Glutamatergic neuron (in vitro differentiated cells): ENCODE measurements at regions not wholly inside any gene's neighbourhood (a gene's known extent, or its start where the extent isn't known, plus 50 kb on each side); places are given as distances from the start of the nearest gene placed in this dataset.
"Not testable (repeated sequence)": the region's sequence is repeated elsewhere in the genome, so short reads cannot be mapped to it uniquely, and the experiment has no call there.

Source experiments
- DNase-seq: peaks from one replicate; pipeline ENCODE4 v3.0.0; 2022
- H3K27ac Mint-ChIP-seq: one replicate; pipeline ENCODE4 v1.8.0; 2020; ENCODE audit warnings: mild to moderate bottlenecking, mixed read lengths, inconsistent platforms; ENCODE audit not compliant: unreplicated experiment
- H3K27me3 Mint-ChIP-seq: one replicate; pipeline ENCODE4 v1.8.0; 2020; ENCODE audit warnings: mild to moderate bottlenecking, moderate library complexity, mixed read lengths, inconsistent platforms; ENCODE audit not compliant: unreplicated experiment
- H3K36me3 Mint-ChIP-seq: one replicate; pipeline ENCODE4 v1.8.0; 2020; ENCODE audit warnings: mild to moderate bottlenecking, mixed read lengths, inconsistent platforms; ENCODE audit not compliant: unreplicated experiment
- H3K4me1 Mint-ChIP-seq: one replicate; pipeline ENCODE4 v1.8.0; 2020; ENCODE audit warnings: mild to moderate bottlenecking, low read depth, mixed read lengths, inconsistent platforms; ENCODE audit not compliant: unreplicated experiment
- H3K4me3 Mint-ChIP-seq: one replicate; pipeline ENCODE4 v1.8.0; 2020; ENCODE audit warnings: mild to moderate bottlenecking, mixed read lengths, inconsistent platforms; ENCODE audit not compliant: unreplicated experiment
- H3K9me3 Mint-ChIP-seq: one replicate; pipeline ENCODE4 v1.8.0; 2020; ENCODE audit warnings: mild to moderate bottlenecking, moderate library complexity, mixed read lengths, inconsistent platforms; ENCODE audit not compliant: unreplicated experiment
- TF ChIP-seq, protein P1 (sequence below): fragments of 200-600 bp; sonication (generic); IDR thresholded peaks from one replicate; pipeline ENCODE4 v1.5.0; 2021; ENCODE audit not compliant: partially characterized antibody, unreplicated experiment

- Mint-ChIP-seq H3K9me3 (peaks cover 1% of the 10 kb centered on the region), H3K36me3 (no peaks in the 10 kb centered on the region), H3K4me1 (no peaks in the 10 kb centered on the region), H3K4me3 (no peak overlapping the region), H3K27me3 (no peaks in the 10 kb centered on the region), H3K27ac (no peak overlapping the region)
- DNase-seq = no peak
- TF ChIP-seq, protein P1, sequence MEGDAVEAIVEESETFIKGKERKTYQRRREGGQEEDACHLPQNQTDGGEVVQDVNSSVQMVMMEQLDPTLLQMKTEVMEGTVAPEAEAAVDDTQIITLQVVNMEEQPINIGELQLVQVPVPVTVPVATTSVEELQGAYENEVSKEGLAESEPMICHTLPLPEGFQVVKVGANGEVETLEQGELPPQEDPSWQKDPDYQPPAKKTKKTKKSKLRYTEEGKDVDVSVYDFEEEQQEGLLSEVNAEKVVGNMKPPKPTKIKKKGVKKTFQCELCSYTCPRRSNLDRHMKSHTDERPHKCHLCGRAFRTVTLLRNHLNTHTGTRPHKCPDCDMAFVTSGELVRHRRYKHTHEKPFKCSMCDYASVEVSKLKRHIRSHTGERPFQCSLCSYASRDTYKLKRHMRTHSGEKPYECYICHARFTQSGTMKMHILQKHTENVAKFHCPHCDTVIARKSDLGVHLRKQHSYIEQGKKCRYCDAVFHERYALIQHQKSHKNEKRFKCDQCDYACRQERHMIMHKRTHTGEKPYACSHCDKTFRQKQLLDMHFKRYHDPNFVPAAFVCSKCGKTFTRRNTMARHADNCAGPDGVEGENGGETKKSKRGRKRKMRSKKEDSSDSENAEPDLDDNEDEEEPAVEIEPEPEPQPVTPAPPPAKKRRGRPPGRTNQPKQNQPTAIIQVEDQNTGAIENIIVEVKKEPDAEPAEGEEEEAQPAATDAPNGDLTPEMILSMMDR = no peak
Measured at GRCh38 chr4:187668526-187669082, 327.0 kb upstream of the ZFP42 start.

GRCh38 chr4:187671521-187671920 lies 324.1 kb upstream of the ZFP42 start:
- not testable (repeated sequence) for H3K4me3 Mint-ChIP-seq, H3K36me3 Mint-ChIP-seq, H3K27ac Mint-ChIP-seq, H3K9me3 Mint-ChIP-seq, H3K4me1 Mint-ChIP-seq, H3K27me3 Mint-ChIP-seq, DNase-seq

DNA sequence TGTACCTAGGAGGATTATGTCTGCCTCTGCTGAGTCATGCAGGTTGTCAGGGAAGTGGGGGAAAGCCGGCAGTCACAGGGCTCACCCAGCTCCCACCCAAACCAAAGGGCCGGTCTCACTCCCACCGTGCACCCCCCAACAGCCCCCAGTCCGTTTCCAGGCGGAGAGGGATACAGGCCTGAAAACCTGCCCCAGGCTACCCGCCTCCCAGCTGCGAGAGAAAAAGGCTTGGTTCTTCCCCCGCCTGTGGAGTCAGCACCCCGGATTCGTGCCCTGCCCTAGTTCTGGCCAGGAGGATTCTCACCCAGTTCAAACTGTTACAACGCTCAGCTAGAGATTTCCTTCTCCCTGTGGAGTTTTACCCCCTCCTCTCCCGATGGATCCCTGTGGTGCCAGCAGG lies 323.6 kb upstream of the ZFP42 start:
- H3K4me3 Mint-ChIP-seq, DNase-seq, H3K36me3 Mint-ChIP-seq, H3K27ac Mint-ChIP-seq, H3K9me3 Mint-ChIP-seq, H3K4me1 Mint-ChIP-seq, H3K27me3 Mint-ChIP-seq: not testable (repeated sequence)

- H3K4me3 Mint-ChIP-seq, H3K9me3 Mint-ChIP-seq, H3K27ac Mint-ChIP-seq, H3K36me3 Mint-ChIP-seq, H3K27me3 Mint-ChIP-seq, H3K4me1 Mint-ChIP-seq, DNase-seq: not testable (repeated sequence)
Measured at GRCh38 chr4:187672526-187672925, 323.0 kb upstream of the ZFP42 start.

- Mint-ChIP-seq H3K36me3 (no peaks in the 10 kb centered on the region), H3K9me3 (peaks cover 4% of the 10 kb centered on the region), H3K4me1 (no peaks in the 10 kb centered on the region), H3K27ac (no peak overlapping the region), H3K4me3 (no peak overlapping the region), H3K27me3 (no peaks in the 10 kb centered on the region)
- DNase-seq = no peak
- TF ChIP-seq, protein P1 = no peak
Measured at GRCh38 chr4:187679450-187679849, 316.1 kb upstream of the ZFP42 start.

- Mint-ChIP-seq H3K4me3 (no peak overlapping the region), H3K9me3 (no peaks in the 10 kb centered on the region), H3K36me3 (no peaks in the 10 kb centered on the region), H3K27me3 (no peaks in the 10 kb centered on the region), H3K4me1 (no peaks in the 10 kb centered on the region), H3K27ac (no peak overlapping the region)
- TF ChIP-seq, protein P1 = no peak
- DNase-seq = no peak
Measured at GRCh38 chr4:187685247-187685646, 310.3 kb upstream of the ZFP42 start.
